GM12872 (cell line): ENCODE measurements at regions not wholly inside any gene's neighbourhood (a gene's known extent, or its start where the extent isn't known, plus 50 kb on each side); places are given as distances from the start of the nearest gene placed in this dataset.

Source experiments
- TF ChIP-seq, protein P1 (sequence below): IDR thresholded peaks from 3 replicates; pipeline ENCODE4 v1.5.1; 2011; ENCODE audit warnings: low read depth, mild to moderate bottlenecking, low read length, moderate library complexity; ENCODE audit not compliant: insufficient read depth

DNA sequence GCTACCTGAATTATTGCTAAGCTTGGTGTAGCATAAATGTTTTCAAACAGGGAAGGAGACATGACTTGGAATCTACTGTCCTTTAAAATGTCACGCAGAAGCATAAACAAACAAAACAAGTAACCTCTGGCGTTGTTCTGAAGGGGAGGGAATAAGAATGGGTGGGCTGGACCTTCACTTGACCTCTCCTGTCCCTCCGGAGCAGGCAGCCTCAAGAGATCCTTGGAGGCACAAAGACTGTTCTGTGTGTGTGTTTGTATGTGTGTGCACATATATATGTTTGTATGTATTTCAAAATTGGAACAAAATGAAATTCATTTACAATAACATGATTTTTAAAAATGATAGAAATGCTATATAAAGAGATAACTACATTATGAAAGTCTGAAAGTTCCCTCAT is 91.3 kb upstream of the DCLK2 start:
- TF ChIP-seq, protein P1, sequence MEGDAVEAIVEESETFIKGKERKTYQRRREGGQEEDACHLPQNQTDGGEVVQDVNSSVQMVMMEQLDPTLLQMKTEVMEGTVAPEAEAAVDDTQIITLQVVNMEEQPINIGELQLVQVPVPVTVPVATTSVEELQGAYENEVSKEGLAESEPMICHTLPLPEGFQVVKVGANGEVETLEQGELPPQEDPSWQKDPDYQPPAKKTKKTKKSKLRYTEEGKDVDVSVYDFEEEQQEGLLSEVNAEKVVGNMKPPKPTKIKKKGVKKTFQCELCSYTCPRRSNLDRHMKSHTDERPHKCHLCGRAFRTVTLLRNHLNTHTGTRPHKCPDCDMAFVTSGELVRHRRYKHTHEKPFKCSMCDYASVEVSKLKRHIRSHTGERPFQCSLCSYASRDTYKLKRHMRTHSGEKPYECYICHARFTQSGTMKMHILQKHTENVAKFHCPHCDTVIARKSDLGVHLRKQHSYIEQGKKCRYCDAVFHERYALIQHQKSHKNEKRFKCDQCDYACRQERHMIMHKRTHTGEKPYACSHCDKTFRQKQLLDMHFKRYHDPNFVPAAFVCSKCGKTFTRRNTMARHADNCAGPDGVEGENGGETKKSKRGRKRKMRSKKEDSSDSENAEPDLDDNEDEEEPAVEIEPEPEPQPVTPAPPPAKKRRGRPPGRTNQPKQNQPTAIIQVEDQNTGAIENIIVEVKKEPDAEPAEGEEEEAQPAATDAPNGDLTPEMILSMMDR = no peak

DNA sequence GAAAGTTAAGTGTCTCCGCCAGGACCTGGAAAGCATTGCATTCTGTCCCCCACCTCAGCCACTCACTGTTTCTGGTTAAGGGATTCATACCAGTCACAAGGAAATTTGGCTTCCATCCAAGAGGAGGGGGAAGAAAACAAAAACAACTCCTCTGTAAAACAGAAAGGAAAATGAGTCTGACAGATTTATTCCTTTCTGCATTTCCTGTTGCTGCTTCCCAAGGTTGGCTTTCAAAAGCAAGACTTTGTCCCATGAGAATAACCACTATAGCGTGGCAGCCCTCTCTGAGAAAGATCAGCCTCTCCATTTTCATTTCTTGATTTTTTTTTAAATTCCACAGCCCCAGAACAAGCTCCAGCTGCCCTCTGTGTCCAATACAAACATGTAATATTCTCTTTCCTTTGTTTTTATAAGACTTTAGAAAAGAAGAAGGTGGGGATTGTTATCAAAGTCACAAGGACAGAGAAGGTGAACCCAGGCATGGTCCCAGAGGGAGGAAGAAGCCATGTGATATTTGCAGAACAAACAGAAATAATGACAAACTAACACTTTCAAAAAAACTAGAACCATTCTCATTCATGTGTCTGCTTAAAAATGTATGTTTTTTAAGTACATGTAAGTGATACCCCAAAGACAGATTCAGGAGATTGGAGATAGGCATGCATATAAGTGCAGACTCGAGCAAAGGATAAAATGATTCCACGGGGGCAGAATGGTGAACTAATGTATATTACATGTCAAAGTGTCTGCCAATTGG is 90.7 kb upstream of the DCLK2 start:
- TF ChIP-seq, protein P1 = no peak

DNA sequence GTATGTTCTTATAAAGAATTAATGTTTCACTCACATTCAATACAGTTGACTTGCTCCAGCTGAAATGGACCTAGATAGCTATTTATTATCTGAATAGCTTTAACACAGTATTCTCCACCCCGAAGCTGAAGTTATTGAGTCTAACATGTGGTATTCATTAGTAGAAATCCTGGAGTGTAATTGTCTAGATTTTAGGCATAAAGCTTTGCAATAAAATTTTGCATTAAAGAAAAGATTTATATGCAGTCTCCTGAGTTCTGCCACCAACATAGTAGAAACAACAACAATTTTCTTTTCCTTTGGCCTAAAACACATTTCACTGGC is 90.2 kb upstream of the DCLK2 start:
- TF ChIP-seq, protein P1 = no peak

DNA sequence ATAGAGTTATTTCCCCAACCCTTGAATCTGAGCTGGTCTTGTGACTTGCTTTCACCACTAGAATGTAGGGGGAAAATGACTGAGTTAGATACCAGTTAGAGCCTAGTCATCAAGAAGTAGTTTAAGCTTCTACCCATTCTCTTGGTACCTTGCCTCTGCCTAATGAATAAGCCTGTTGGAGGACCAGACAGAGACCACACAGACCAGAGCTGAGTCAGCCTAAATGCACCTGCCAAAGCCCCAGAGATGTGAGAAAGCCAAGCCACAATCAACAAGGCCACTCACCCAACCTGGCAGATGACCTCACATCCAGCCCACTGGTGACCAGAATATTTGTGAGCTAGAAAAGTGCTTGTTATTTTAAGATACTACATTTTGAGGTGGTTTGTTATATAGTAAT is 85.2 kb upstream of the DCLK2 start:
- TF ChIP-seq, protein P1 = no peak

DNA sequence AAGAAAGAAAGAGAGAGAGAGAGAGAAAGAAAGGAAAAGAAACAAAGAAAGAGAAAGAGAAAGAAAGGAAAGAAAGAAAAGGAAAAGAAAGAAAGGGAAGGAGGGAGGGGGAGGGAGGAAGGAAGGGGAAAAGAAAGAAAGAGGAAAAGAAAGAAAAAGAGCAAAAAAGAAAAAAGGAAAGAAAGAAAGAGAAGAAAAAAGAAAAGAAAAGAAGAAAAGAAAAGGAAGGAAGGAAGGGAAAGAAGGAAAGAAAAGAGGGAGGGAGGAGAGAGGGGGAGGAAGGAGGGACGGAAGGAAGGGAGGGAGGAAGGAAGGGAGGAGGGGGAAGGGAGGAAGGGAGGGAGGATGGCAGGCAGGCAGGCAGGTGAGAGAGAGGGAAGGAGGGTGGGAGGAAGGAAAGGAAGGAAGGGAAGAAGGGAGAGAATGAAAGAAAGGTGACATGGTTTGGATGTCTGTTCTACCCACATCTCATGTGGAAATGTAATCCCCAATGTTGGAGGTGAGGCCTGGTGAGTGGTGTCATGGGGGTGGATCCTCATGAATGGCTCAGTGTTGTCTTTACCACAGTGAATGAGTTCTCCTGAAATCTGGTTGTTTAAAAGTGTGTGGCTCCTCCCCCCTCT is 83.0 kb upstream of the DCLK2 start:
- TF ChIP-seq, protein P1 = no peak

DNA sequence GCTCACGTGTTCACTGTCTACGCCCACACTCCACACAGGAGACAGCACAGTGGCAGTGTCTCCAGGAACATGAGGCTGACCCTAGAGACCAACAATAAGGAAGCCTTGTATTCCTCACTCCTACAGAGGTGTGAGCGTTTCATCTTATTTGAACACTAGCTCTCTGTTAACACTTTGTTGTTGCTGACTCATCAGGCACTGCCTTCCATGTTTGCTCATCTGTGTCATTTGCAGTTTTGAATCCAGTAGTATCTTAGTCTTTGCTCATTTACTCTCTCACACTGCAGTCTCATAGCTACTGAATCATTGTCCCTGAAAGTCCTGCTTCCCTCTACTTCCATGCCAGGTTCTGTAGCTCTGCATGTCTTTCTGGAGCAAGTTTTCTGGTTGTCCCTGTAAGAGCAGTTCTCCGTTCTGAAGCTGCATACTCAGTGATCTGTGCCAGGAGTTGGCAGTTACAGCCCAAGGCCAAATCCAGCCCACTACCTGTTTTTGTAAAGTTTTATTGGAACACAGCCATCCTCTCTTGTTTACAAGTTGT is 80.3 kb upstream of the DCLK2 start:
- TF ChIP-seq, protein P1 = no peak

DNA sequence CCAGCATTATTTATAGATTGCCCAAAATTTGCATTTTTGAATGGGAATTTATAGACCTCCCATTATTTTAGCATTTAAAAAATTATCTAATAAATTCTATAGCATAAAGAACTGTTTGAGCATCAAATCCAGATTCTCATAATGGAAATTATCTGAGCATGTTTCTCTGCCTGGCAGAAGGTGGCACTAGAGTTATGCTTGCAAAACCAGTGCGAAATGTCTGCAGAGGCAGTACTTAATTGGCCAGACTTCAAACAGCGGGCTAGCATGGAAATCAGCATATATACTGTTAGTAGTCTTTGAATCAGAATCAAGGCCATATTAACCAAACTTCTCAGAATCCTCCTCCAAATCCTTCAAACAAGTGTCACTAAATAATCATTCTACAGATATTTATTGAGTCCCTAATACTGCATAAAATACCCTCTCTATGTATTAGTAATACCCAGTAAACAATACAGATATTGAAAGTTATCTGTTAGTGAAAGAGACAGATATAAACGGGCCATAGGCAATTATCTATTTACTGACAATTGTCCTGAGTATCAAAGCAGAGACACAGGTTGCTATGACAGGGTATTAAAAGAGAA is 78.7 kb upstream of the DCLK2 start:
- TF ChIP-seq, protein P1 = peak; percentile 61; the same call in 2 of the 3 replicates
